ENCODE measurements at regions not wholly inside any gene's neighbourhood (a gene's known extent, or its start where the extent isn't known, plus 50 kb on each side); places are given as distances from the start of the nearest gene placed in this dataset.

DNA sequence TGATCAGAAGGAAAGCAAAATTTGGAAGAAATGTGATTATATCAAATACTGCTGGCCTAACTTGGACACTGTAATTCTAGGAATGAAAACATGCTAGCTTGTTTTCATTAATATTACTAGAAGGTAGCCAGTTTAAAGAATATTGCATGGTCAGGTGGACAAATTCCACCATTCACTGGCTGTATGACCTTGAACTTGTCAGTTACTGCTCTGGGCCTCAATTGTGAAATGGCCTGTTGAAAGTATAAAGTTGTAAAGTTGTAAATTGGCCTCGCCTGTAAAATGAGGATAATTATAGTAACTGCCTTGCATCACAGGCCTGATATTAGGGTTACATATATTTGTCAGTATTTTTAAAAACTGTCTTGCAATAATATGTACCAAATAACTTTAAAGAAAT lies 398.4 kb upstream of the CHST9 start:
- TF ChIP-seq, protein P1, sequence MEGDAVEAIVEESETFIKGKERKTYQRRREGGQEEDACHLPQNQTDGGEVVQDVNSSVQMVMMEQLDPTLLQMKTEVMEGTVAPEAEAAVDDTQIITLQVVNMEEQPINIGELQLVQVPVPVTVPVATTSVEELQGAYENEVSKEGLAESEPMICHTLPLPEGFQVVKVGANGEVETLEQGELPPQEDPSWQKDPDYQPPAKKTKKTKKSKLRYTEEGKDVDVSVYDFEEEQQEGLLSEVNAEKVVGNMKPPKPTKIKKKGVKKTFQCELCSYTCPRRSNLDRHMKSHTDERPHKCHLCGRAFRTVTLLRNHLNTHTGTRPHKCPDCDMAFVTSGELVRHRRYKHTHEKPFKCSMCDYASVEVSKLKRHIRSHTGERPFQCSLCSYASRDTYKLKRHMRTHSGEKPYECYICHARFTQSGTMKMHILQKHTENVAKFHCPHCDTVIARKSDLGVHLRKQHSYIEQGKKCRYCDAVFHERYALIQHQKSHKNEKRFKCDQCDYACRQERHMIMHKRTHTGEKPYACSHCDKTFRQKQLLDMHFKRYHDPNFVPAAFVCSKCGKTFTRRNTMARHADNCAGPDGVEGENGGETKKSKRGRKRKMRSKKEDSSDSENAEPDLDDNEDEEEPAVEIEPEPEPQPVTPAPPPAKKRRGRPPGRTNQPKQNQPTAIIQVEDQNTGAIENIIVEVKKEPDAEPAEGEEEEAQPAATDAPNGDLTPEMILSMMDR (conservative IDR thresholded peaks at IDR 0.05), result no peak
- no peaks in the 10 kb centered on the region for H4K20me1 ChIP-seq (ENCODE audit: control insufficient read depth, insufficient read depth, insufficient read length)
- H2AK5ac ChIP-seq (ENCODE audit: insufficient read length, low read length), result no peak overlapping the region
- H4K8ac ChIP-seq (replicated peaks; ENCODE audit: insufficient read length, low read depth, low read length), result no peak overlapping the region
- H3K23me2 ChIP-seq (ENCODE audit: insufficient read length, low read depth, low read length, poor library complexity, severe bottlenecking), result no peaks in the 10 kb centered on the region
- no peaks in the 10 kb centered on the region for H3K79me2 ChIP-seq (ENCODE audit: insufficient read depth, low read length)
- H3K18ac ChIP-seq (ENCODE audit: insufficient read length, low read depth, low read length), result no peak overlapping the region
- H3K27ac ChIP-seq (ENCODE audit: insufficient read length, low read depth, low read length), result no peak overlapping the region
- no peaks in the 10 kb centered on the region for H3K9me3 ChIP-seq (ENCODE audit: control insufficient read depth, low read depth, low read length)
- H3K9ac ChIP-seq (ENCODE audit: extremely low read depth, insufficient read length, low read length), result no peak overlapping the region
- no peak overlapping the region for H4K91ac ChIP-seq (ENCODE audit: insufficient read length, low read depth, low read length)
- no peak overlapping the region for H2BK12ac ChIP-seq (ENCODE audit: insufficient read length, low read depth, low read length)
- H3K27ac Mint-ChIP-seq, result no peak overlapping the region
- no peak overlapping the region for H3K4ac ChIP-seq (ENCODE audit: low read depth, low read length)
- H3K79me1 ChIP-seq (ENCODE audit: insufficient read depth, low read depth, low read length, poor library complexity, severe bottlenecking), result no peaks in the 10 kb centered on the region
- H2AFZ ChIP-seq (ENCODE audit: low read length), result no peak overlapping the region
- no peak overlapping the region for H2BK20ac ChIP-seq (ENCODE audit: low read depth, low read length, poor library complexity, severe bottlenecking)
- H2BK15ac ChIP-seq (ENCODE audit: low read depth, low read length), result no peak overlapping the region
- H3K9me3 Mint-ChIP-seq, result peaks cover 6 to 13% of the 10 kb centered on the region in 2 experiments
- H4K5ac ChIP-seq (ENCODE audit: insufficient read length, low read depth, low read length), result no peak overlapping the region
- no peak overlapping the region for H3K56ac ChIP-seq (ENCODE audit: insufficient read length, low read depth, low read length)
- no peak overlapping the region for H3K4me2 ChIP-seq (ENCODE audit: insufficient read depth, insufficient read length, low read length)
- peaks cover 1% of the 10 kb centered on the region in 2 experiments; a peak in 2 of 4 replicates for H3K4me1 Mint-ChIP-seq
- H3K27me3 Mint-ChIP-seq (ENCODE audit: low read depth), result no peaks in the 10 kb centered on the region
- no peak for DNase-seq
- no peak overlapping the region for H3K14ac ChIP-seq (ENCODE audit: insufficient read depth, low read length)
- WGBS (ENCODE audit: extremely low coverage, insufficient read length, low lambda C conversion rate), result no CpG with 5 or more reads among the region's 1 CpG
- H2BK5ac ChIP-seq (ENCODE audit: insufficient read length, low read length), result no peak overlapping the region
- no peaks in the 10 kb centered on the region for H3K4me1 ChIP-seq (ENCODE audit: insufficient read depth, low read length)
- H3K27me3 ChIP-seq (ENCODE audit: insufficient read depth, low read length), result no peaks in the 10 kb centered on the region
- peaks cover 12 to 15% (median 14%) of the 10 kb centered on the region in 3 experiments for H3K36me3 Mint-ChIP-seq (ENCODE audit: insufficient read depth in 1 of 3, low read depth in 3 of 3)
- no peak overlapping the region for H3T11ph ChIP-seq (ENCODE audit: low read length)
- H3K4me3 Mint-ChIP-seq, result no peak overlapping the region
- no peak overlapping the region for H2BK120ac ChIP-seq (ENCODE audit: low read depth, low read length, poor library complexity, severe bottlenecking)
- H3K23ac ChIP-seq (ENCODE audit: insufficient read length, low read depth, low read length), result no peak overlapping the region
